Astrocyte of the spinal cord (primary cell): ENCODE measurements at regions not wholly inside any gene's neighbourhood (a gene's known extent, or its start where the extent isn't known, plus 50 kb on each side); places are given as distances from the start of the nearest gene placed in this dataset.
A peak's percentile ranks its signal among the peaks of the same experiment; 100 is the strongest.
"Not testable (repeated sequence)": the region's sequence is repeated elsewhere in the genome, so short reads cannot be mapped to it uniquely, and the experiment has no call there.

Source experiments
- DNase-seq: peaks from one replicate; pipeline ENCODE4 v3.0.0; 2011; ENCODE audit warnings: low read depth, low spot score
- H3K4me3 ChIP-seq: 2 replicates; pipeline ENCODE4 v1.5.1; 2011; ENCODE audit warnings: low read depth, mild to moderate bottlenecking, low read length, moderate library complexity
- in situ Hi-C: cut with HindIII; loops from 2 replicates; pipeline ENCODE4 v1.10.0; 2017; ENCODE audit warnings: low sequenced_read_pairs
- TF ChIP-seq, protein P1 (sequence below): IDR thresholded peaks from 2 replicates; pipeline ENCODE4 v1.5.1; 2012; ENCODE audit warnings: low read depth, mild to moderate bottlenecking, low read length, inconsistent platforms

DNA sequence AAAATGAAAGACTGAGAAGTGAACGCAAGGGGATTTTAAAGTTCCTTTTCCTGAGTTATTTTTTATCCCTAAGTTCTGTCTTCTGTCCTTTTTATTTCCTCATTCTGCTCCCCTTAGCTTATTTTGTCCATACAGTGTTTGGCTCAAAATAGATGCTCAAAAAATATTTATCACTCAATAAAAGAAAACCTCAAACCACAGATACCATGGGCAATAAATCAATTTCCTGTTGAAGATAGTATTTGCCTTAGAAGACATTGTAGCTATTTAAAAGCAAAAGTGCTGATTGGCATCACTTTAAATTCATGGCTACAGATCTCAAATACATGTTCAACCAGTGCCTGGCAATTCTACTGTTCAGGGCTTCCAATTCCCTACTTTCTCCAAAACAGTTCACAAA, 316.5 kb upstream of the ADAMTS9 start:
- in situ Hi-C loops: no loop called here
- TF ChIP-seq, protein P1, sequence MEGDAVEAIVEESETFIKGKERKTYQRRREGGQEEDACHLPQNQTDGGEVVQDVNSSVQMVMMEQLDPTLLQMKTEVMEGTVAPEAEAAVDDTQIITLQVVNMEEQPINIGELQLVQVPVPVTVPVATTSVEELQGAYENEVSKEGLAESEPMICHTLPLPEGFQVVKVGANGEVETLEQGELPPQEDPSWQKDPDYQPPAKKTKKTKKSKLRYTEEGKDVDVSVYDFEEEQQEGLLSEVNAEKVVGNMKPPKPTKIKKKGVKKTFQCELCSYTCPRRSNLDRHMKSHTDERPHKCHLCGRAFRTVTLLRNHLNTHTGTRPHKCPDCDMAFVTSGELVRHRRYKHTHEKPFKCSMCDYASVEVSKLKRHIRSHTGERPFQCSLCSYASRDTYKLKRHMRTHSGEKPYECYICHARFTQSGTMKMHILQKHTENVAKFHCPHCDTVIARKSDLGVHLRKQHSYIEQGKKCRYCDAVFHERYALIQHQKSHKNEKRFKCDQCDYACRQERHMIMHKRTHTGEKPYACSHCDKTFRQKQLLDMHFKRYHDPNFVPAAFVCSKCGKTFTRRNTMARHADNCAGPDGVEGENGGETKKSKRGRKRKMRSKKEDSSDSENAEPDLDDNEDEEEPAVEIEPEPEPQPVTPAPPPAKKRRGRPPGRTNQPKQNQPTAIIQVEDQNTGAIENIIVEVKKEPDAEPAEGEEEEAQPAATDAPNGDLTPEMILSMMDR: no peak
- H3K4me3 ChIP-seq: no peak overlapping the region

DNA sequence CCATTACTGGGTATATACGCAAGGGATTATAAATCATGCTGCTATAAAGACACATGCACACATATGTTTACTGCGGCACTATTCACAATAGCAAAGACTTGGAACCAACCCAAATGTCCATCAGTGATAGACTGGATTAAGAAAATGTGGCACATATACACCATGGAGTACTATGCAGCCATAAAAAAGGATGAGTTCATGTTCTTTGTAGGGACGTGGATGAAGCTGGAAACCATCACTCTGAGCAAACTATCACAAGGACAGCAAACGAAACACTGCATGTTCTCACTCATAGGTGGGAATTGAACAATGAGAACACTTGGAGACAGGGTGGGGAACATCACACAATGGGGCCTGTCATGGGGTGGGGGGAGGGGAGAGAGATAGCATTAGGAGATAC, 313.3 kb upstream of the ADAMTS9 start:
- H3K4me3 ChIP-seq, DNase-seq, in situ Hi-C loops: not testable (repeated sequence)

More for the DNA sequence above, 316.5 kb upstream of the ADAMTS9 start:
- DNase-seq: no peak

DNA sequence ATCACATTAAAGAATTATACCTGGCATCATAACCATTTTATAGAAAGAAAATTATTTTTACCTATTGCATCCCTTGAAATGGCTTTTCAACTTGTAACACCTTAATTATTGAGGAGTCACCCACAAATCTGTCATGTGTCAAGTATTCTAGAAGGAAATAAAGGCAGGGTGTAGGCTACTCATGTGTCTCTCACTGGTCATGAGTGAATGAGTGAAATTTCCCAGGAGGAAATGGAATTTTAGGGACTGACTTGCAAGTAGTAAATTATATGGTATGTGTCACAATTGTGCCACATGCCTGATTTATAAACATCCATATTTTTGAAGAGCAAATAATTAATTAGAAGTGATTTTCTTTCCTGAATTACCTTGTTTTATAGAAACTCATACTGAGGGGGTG, 310.5 kb upstream of the ADAMTS9 start:
- TF ChIP-seq, protein P1: no peak
- H3K4me3 ChIP-seq: no peak overlapping the region
- in situ Hi-C loops: no loop called here
- DNase-seq: no peak

DNA sequence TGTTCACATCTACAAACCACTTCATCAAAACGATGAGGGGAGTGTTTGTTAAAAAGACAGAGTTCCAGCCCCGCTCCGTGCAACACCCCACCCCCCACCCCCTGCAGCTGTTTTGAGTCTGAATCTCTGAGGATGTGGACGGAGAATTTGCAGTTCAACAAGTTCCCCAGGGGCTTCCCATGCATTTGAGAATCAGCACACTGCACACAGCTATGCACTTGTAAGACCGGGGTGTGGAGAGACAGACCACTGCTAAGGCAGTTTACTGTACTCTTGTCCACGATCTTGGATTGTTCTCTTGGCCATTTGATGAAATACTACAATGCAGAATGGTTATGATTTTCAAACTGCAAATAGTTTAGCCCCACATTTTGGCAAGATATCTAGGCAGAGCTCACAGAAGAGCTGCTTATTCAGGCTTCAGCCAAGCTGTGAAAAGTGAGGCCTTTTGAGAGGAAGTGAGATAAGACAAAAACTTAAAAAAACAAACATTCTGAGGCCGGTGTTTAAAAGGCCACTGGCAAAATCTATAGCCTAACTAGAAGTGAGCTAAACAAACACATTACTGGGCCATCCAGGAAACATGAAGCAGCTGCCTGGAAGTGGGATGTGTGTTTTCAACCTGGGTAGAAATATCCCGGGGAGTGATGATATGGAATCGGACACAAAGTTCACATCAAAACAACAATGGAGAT, 308.2 kb upstream of the ADAMTS9 start:
- H3K4me3 ChIP-seq: no peak overlapping the region
- in situ Hi-C loops: no loop called here
- peak; percentile 56 for DNase-seq
- TF ChIP-seq, protein P1: no peak

DNA sequence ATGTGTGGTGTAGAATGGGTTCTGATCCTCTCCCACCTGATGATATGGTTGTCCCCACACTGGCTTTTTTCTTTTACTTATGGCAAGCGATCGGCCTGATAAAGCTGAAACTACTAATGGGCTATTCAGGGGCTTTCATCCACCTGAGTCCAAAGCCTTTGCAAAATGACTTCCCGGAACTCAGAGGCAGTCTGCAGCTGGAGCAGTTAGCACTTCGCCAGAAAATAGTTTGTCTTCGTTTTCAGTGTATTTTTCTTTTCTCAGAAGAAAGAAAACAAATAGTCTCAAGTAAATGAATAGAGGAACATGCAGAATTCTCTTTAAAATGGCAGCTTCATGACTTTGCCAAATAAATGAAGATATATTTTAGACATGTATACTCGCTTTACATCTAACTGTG, 306.0 kb upstream of the ADAMTS9 start:
- TF ChIP-seq, protein P1: no peak
- no peak for DNase-seq
- in situ Hi-C loops: no loop called here
- H3K4me3 ChIP-seq: no peak overlapping the region

DNA sequence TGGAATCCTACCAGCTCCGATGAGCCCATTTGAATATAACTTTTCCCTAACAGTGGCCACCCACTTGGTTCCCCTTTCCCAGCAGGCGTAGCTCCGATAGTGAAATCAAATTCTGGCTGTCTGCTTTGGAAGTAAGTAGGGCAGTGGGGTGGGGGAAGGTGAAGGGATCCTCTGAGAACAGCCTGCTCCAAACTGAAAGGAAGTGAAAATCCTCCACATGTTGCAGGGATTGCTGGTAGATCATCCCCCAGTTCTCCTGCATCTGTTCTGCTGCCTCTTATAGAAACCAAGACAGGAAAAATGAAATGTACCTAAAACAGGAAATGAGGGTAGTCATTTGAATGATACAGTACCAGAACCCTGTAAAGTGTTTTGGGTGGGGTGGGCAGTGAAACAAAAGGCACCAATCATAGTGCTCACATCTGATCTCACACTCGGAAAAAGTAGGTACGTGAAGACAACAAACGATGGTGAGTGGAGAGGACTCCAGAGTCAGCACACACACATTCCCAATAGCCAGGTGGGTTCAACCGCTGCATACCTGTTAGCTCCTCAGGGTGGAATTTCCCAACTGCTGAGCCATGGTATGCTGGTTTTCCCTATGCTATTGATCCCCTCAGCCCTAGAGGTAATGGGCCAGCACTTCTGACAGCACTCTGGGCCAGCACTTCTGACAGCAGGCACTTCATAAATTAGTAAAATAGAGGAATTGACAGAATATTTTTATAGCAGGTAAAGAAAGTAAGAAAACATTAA, 304.9 kb upstream of the ADAMTS9 start:
- H3K4me3 ChIP-seq: no peak overlapping the region
- in situ Hi-C loops: no loop called here
- no peak for DNase-seq
- TF ChIP-seq, protein P1: no peak

DNA sequence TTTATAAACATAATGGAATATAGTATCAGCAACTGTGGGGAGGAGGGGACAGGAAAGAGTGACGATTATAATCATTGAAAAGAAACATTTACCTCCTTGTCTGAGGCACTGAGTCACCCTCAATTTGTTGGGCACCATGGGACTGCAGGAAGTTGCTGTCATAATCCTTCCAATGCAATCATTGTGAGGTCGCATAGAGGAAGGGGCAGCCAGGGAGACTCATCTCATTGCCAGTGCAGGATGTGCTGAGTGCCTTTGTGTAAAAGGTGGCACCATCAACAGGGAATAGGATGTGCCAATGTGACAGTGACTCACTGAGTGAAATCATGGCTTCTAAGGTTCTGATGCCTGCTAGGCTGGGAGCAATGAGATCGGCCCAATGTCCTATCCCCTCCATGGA, 300.4 kb upstream of the ADAMTS9 start:
- TF ChIP-seq, protein P1: no peak
- DNase-seq: no peak
- H3K4me3 ChIP-seq: no peak overlapping the region
- in situ Hi-C loops: no loop called here
